ENCODE measurements at regions not wholly inside any gene's neighbourhood (a gene's known extent, or its start where the extent isn't known, plus 50 kb on each side); places are given as distances from the start of the nearest gene placed in this dataset.

- in situ Hi-C loops (cut with MboI; ENCODE audit: low sequenced_read_pairs in 4 of 4) (no loop called here), intact Hi-C loops (cut with DNase I; ENCODE audit: low total_unique reads) (no loop called here)
- no peak for ATAC-seq
- no peaks in the 10 kb centered on the region for H3K9me3 ChIP-seq
- H3K4me1 ChIP-seq: no peaks in the 10 kb centered on the region
- no peaks in the 10 kb centered on the region for H3K27me3 ChIP-seq
- H3K27ac ChIP-seq: no peak overlapping the region
- DNase-seq: no peak
- H3K36me3 ChIP-seq: no peaks in the 10 kb centered on the region
- TF ChIP-seq POLR2A (IDR thresholded peaks at IDR 0.05): no peak
- TF ChIP-seq CTCF (IDR thresholded peaks at IDR 0.05 in 4 of 5, conservative IDR thresholded peaks at IDR 0.05 in 1 of 5): no peak
- H3K4me3 ChIP-seq: no peak overlapping the region
Observed at GRCh38 chr2:155599834-155600233, 732.7 kb downstream of the NR4A2 start.

- no peaks in the 10 kb centered on the region for H3K27me3 ChIP-seq
- no peak for ATAC-seq
- no peak overlapping the region for H3K27ac ChIP-seq
- H3K36me3 ChIP-seq: no peaks in the 10 kb centered on the region
- no peak overlapping the region for H3K4me3 ChIP-seq
- in situ Hi-C loops (cut with MboI; ENCODE audit: low sequenced_read_pairs in 4 of 4): no loop called here
- no peaks in the 10 kb centered on the region for H3K4me1 ChIP-seq
- intact Hi-C loops (cut with DNase I; ENCODE audit: low total_unique reads): no loop called here
- TF ChIP-seq CTCF (IDR thresholded peaks at IDR 0.05 in 4 of 5, conservative IDR thresholded peaks at IDR 0.05 in 1 of 5) (no peak), POLR2A (IDR thresholded peaks at IDR 0.05) (no peak)
- H3K9me3 ChIP-seq: no peaks in the 10 kb centered on the region
- no peak for DNase-seq
Observed at GRCh38 chr2:155583674-155584195, 748.8 kb downstream of the NR4A2 start.

GRCh38 chr2:155574941-155575340, 757.6 kb downstream of the NR4A2 start:
- TF ChIP-seq CTCF (IDR thresholded peaks at IDR 0.05 in 4 of 5, conservative IDR thresholded peaks at IDR 0.05 in 1 of 5) (no peak), POLR2A (IDR thresholded peaks at IDR 0.05) (no peak)
- Histone ChIP-seq H3K27ac (no peak overlapping the region), H3K9me3 (no peaks in the 10 kb centered on the region), H3K36me3 (no peaks in the 10 kb centered on the region), H3K27me3 (no peaks in the 10 kb centered on the region), H3K4me1 (no peaks in the 10 kb centered on the region), H3K4me3 (no peak overlapping the region)
- ATAC-seq: no peak
- intact Hi-C loops (cut with DNase I; ENCODE audit: low total_unique reads): no loop called here
- in situ Hi-C loops (cut with MboI; ENCODE audit: low sequenced_read_pairs in 4 of 4): no loop called here
- no peak for DNase-seq

- no peak for DNase-seq
- no peaks in the 10 kb centered on the region for H3K4me1 ChIP-seq
- no peaks in the 10 kb centered on the region for H3K36me3 ChIP-seq
- no peak for TF ChIP-seq POLR2A (IDR thresholded peaks at IDR 0.05)
- no peak for TF ChIP-seq CTCF (IDR thresholded peaks at IDR 0.05 in 4 of 5, conservative IDR thresholded peaks at IDR 0.05 in 1 of 5)
- intact Hi-C loops (cut with DNase I; ENCODE audit: low total_unique reads): no loop called here
- in situ Hi-C loops (cut with MboI; ENCODE audit: low sequenced_read_pairs in 4 of 4): no loop called here
- no peaks in the 10 kb centered on the region for H3K27me3 ChIP-seq
- ATAC-seq: no peak
- no peaks in the 10 kb centered on the region for H3K9me3 ChIP-seq
- peak overlapping the region in 1 of 4 donors; percentile 41 for H3K4me3 ChIP-seq
- no peak overlapping the region for H3K27ac ChIP-seq
Observed at GRCh38 chr2:155547571-155547970, 785.0 kb downstream of the NR4A2 start.
